ENCODE measurements at regions not wholly inside any gene's neighbourhood (a gene's known extent, or its start where the extent isn't known, plus 50 kb on each side); places are given as distances from the start of the nearest gene placed in this dataset.
A peak's percentile ranks its signal among the peaks of the same experiment; 100 is the strongest.

DNA sequence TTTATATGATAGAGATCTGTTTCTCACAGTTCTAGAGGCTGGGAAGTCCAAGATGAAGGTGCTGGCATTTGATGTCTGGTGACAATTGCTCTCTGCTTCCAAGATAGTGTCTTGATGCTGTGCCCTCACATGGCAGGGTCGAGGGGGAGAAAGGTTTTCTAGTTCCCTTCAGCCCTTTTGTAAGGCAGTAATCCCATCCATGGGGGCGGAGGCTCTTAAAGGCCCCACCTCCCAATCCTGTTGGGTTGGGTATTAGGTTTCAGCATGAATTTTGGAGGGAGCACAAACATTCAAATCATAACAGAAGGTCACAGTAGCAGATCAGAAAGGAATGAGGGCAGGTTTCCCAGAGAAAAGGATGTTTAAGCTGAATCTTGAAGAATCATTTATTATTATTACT, 601.7 kb upstream of the ZNF717 start:
- CTCF ChIA-PET = no interaction called here
- H3K9me3 ChIP-seq (ENCODE audit: control insufficient read depth, insufficient read depth, low read length) = no peaks in the 10 kb centered on the region; the same call in 1 of the 2 replicates
- TF ChIP-seq, protein P1, sequence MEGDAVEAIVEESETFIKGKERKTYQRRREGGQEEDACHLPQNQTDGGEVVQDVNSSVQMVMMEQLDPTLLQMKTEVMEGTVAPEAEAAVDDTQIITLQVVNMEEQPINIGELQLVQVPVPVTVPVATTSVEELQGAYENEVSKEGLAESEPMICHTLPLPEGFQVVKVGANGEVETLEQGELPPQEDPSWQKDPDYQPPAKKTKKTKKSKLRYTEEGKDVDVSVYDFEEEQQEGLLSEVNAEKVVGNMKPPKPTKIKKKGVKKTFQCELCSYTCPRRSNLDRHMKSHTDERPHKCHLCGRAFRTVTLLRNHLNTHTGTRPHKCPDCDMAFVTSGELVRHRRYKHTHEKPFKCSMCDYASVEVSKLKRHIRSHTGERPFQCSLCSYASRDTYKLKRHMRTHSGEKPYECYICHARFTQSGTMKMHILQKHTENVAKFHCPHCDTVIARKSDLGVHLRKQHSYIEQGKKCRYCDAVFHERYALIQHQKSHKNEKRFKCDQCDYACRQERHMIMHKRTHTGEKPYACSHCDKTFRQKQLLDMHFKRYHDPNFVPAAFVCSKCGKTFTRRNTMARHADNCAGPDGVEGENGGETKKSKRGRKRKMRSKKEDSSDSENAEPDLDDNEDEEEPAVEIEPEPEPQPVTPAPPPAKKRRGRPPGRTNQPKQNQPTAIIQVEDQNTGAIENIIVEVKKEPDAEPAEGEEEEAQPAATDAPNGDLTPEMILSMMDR (IDR thresholded peaks at IDR 0.05; ENCODE audit: low read depth, low read length) = no peak
- no peak for DNase-seq (ENCODE audit: low read depth, low spot score)
- no peaks in the 10 kb centered on the region for H3K27me3 ChIP-seq (ENCODE audit: control insufficient read depth, insufficient read depth, low read length)
- POLR2A ChIA-PET = no interaction called here
- no peak overlapping the region for H3K27ac ChIP-seq (ENCODE audit: low read depth, low read length)
- H3K4me3 ChIP-seq (ENCODE audit: low read depth, low read length) = no peak overlapping the region

DNA sequence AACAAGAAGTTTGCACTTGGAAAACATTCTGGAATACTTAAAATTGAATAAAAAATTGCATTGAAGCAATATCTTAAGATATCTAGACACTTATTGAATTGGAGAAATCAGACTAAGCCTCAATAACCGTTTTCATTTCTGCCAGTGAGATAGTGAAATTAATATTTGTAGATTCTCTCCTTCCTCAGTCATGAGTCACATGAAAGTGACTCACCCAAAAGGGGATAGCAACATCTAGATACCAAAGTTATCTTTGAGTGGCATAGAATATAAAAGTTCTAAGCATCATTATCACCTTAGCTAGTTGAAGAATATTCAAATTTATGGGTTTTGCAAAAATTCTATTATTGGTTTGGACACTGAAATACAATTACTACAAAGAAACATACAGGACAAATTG, 614.8 kb upstream of the ZNF717 start:
- no peak overlapping the region for H3K27ac ChIP-seq (ENCODE audit: low read depth, low read length)
- TF ChIP-seq, protein P1 (IDR thresholded peaks at IDR 0.05; ENCODE audit: low read depth, low read length) = no peak
- H3K4me3 ChIP-seq (ENCODE audit: low read depth, low read length) = no peak overlapping the region
- no peaks in the 10 kb centered on the region for H3K9me3 ChIP-seq (ENCODE audit: control insufficient read depth, insufficient read depth, low read length)
- no peaks in the 10 kb centered on the region for H3K27me3 ChIP-seq (ENCODE audit: control insufficient read depth, insufficient read depth, low read length)
- DNase-seq (ENCODE audit: low read depth, low spot score) = no peak
- ChIA-PET CTCF (no interaction called here), POLR2A (no interaction called here)

DNA sequence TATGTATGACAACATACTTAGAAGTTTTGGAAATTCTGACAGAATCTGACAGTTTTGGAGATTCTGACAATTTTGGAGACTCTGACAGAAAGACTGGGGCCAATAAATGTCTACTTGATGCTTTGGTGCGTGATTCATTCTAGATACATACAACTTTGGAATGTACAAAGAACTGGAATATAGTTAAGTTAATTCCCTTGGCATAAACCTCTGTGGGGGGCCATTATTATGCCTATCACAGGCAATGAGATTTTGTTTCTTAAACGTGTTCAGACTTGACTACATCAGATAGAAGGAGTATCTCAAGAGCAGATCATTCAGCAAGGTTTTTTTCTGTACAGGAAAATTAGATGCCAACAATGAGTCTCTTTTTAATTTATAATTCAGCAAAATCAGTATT, 617.6 kb upstream of the ZNF717 start:
- DNase-seq (ENCODE audit: low read depth, low spot score) = no peak
- TF ChIP-seq, protein P1 (IDR thresholded peaks at IDR 0.05; ENCODE audit: low read depth, low read length) = no peak
- Histone ChIP-seq H3K27me3 (ENCODE audit: control insufficient read depth, insufficient read depth, low read length) (no peaks in the 10 kb centered on the region), H3K4me3 (ENCODE audit: low read depth, low read length) (no peak overlapping the region), H3K27ac (ENCODE audit: low read depth, low read length) (no peak overlapping the region), H3K9me3 (ENCODE audit: control insufficient read depth, insufficient read depth, low read length) (no peaks in the 10 kb centered on the region)
- POLR2A ChIA-PET = no interaction called here
- CTCF ChIA-PET = no interaction called here

DNA sequence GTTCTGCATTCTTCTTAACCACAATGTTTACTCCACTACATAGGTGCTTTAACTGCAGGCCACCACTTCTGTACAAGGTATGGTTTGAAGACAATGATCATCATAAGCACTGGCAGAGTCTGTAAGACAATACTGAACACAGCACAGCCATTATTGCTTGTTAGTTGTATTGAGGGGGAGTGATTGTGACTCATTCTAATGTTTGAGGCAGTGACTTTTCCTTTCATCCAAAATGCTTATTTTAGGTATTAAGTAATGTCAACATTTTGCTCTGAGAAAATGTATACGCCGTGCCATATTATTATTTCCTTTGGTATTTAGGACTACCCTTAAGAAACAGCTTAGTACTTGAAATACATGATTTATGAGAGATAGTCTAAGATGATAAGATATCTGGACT, 618.2 kb upstream of the ZNF717 start:
- TF ChIP-seq, protein P1 (IDR thresholded peaks at IDR 0.05; ENCODE audit: low read depth, low read length) = no peak
- H3K9me3 ChIP-seq (ENCODE audit: control insufficient read depth, insufficient read depth, low read length) = no peaks in the 10 kb centered on the region
- ChIA-PET CTCF (no interaction called here), POLR2A (no interaction called here)
- DNase-seq (ENCODE audit: low read depth, low spot score) = peak; percentile 62
- H3K4me3 ChIP-seq (ENCODE audit: low read depth, low read length) = no peak overlapping the region
- H3K27me3 ChIP-seq (ENCODE audit: control insufficient read depth, insufficient read depth, low read length) = no peaks in the 10 kb centered on the region
- H3K27ac ChIP-seq (ENCODE audit: low read depth, low read length) = no peak overlapping the region

DNA sequence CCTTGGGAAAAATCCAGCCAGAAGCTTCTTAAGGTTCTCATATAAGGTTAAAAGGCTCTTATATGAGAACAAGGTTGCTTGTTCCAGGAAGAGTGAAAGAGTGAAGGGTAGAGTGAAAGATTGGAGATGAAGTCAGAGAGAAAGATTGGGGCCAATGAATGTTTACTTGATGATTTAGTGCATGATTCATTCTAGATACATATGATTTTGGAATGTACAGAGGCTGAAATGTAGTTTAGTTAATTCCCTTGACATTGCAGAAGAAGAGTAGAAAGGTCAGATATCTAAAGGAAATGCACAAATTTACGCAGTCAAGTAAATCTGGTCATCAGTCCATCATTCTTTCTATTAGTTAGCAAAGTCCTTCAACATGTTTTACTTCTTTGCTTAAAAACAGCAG, 619.8 kb upstream of the ZNF717 start:
- POLR2A ChIA-PET = no interaction called here
- TF ChIP-seq, protein P1 (IDR thresholded peaks at IDR 0.05; ENCODE audit: low read depth, low read length) = no peak
- Histone ChIP-seq H3K9me3 (ENCODE audit: control insufficient read depth, insufficient read depth, low read length) (no peaks in the 10 kb centered on the region), H3K27me3 (ENCODE audit: control insufficient read depth, insufficient read depth, low read length) (no peaks in the 10 kb centered on the region), H3K4me3 (ENCODE audit: low read depth, low read length) (no peak overlapping the region), H3K27ac (ENCODE audit: low read depth, low read length) (no peak overlapping the region)
- no peak for DNase-seq (ENCODE audit: low read depth, low spot score)
- CTCF ChIA-PET = interaction anchor here (1.5 kb wide), 1 partner anchor 165 kb away, joined by 5 read pairs; no protein-coding TSS in a partner anchor
